ENCODE measurements at regions not wholly inside any gene's neighbourhood (a gene's known extent, or its start where the extent isn't known, plus 50 kb on each side); places are given as distances from the start of the nearest gene placed in this dataset.

DNA sequence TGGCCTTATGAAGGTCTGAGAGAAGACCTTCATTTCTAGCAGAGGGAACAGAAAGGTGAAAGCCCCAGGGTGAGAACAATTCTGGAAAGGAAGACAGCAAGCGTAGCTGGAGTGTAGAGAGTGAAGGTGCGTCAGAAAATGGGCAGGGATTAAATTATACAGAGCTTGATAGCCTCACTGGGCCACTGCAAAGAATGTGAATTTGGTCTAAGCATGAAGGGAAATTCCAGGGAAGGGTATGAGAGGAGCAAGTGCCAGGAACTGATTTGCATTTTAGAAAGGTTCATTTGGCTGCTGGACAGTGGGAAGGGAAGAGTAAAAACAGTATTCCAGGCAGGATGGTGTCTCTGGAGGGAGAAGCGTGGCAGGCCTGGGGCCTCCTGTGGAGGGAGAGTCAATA lies 274.1 kb upstream of the ASIC2 start:
- no peak for TF ChIP-seq POLR2A (IDR thresholded peaks at IDR 0.05; ENCODE audit: low read depth, low read length)
- TF ChIP-seq, protein P1, sequence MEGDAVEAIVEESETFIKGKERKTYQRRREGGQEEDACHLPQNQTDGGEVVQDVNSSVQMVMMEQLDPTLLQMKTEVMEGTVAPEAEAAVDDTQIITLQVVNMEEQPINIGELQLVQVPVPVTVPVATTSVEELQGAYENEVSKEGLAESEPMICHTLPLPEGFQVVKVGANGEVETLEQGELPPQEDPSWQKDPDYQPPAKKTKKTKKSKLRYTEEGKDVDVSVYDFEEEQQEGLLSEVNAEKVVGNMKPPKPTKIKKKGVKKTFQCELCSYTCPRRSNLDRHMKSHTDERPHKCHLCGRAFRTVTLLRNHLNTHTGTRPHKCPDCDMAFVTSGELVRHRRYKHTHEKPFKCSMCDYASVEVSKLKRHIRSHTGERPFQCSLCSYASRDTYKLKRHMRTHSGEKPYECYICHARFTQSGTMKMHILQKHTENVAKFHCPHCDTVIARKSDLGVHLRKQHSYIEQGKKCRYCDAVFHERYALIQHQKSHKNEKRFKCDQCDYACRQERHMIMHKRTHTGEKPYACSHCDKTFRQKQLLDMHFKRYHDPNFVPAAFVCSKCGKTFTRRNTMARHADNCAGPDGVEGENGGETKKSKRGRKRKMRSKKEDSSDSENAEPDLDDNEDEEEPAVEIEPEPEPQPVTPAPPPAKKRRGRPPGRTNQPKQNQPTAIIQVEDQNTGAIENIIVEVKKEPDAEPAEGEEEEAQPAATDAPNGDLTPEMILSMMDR (IDR thresholded peaks at IDR 0.05; ENCODE audit: extremely low read depth in 1 of 2, insufficient read depth in 1 of 2, low read depth in 1 of 2, low read length in 2 of 2) = no peak
- no peak for TF ChIP-seq EZH2 (IDR thresholded peaks at IDR 0.05; ENCODE audit: borderline replicate concordance, low read depth, low read length, severe bottlenecking)
- TF ChIP-seq GATA2 (IDR thresholded peaks at IDR 0.05; ENCODE audit: insufficient read depth, insufficient read length, low read depth, low read length) = no peak
- TF ChIP-seq, protein P2, sequence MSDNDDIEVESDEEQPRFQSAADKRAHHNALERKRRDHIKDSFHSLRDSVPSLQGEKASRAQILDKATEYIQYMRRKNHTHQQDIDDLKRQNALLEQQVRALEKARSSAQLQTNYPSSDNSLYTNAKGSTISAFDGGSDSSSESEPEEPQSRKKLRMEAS (IDR thresholded peaks at IDR 0.05; ENCODE audit: insufficient read depth, insufficient read length) = no peak
- no peak for TF ChIP-seq FOS (IDR thresholded peaks at IDR 0.05; ENCODE audit: borderline replicate concordance, insufficient read depth, low read length)
- TF ChIP-seq JUN (IDR thresholded peaks at IDR 0.05; ENCODE audit: borderline replicate concordance, insufficient read depth, insufficient read length, low read depth) = no peak
- TF ChIP-seq MYC (IDR thresholded peaks at IDR 0.05; ENCODE audit: low read depth, low read length) = no peak

Data from endothelial cell of umbilical vein (primary cell).